ENCODE measurements at regions not wholly inside any gene's neighbourhood (a gene's known extent, or its start where the extent isn't known, plus 50 kb on each side); places are given as distances from the start of the nearest gene placed in this dataset.

- POLR2A ChIA-PET: no interaction called here
- Histone ChIP-seq H3K4me1 (ENCODE audit: control extremely low read depth in 1 of 4, control insufficient read depth in 4 of 4, insufficient read depth in 4 of 4, low read length in 3 of 4) (peaks cover 0 to 6% (median 3%) of the 10 kb centered on the region in 4 experiments), H3K36me3 (ENCODE audit: control insufficient read depth in 4 of 4, insufficient read depth in 4 of 4, low read length in 3 of 4) (no peaks in the 10 kb centered on the region), H3K9me3 (ENCODE audit: control extremely low read depth in 1 of 5, control insufficient read depth in 4 of 5, insufficient read depth in 2 of 5, low read depth in 1 of 5, low read length in 4 of 5) (no peaks in the 10 kb centered on the region), H3K4me3 (ENCODE audit: control insufficient read depth in 1 of 7, extremely low read depth in 1 of 7, insufficient read depth in 4 of 7, low read depth in 2 of 7, low read length in 6 of 7) (no peak overlapping the region), H3K27ac (ENCODE audit: insufficient read depth in 1 of 2, low read depth in 1 of 2, low read length in 2 of 2, poor library complexity in 1 of 2, severe bottlenecking in 2 of 2) (no peak overlapping the region), H3K27me3 (replicated peaks in 2 of 5; ENCODE audit: control insufficient read depth in 4 of 5, insufficient read depth in 5 of 5, low read length in 4 of 5) (no peaks in the 10 kb centered on the region)
- 100% methylated on average over 2 of the region's 4 CpGs for WGBS (ENCODE audit: insufficient coverage)
- DNase-seq: no peak
- CTCF ChIA-PET: no interaction called here
These were observed 272.7 kb downstream of the ALG10B start for GRCh38 chr12:38589306-38589632.

- ChIA-PET CTCF (interaction anchor here (0.9 kb wide), 1 partner anchor 9 kb away, joined by 4 read pairs; no protein-coding TSS in a partner anchor), POLR2A (interaction anchor here (1.1 kb wide), 1 partner anchor 15 kb away, joined by 3 read pairs; no protein-coding TSS in a partner anchor)
- H3K27me3 ChIP-seq (replicated peaks in 2 of 5; ENCODE audit: control insufficient read depth in 4 of 5, insufficient read depth in 5 of 5, low read length in 4 of 5): no peaks in the 10 kb centered on the region
- no peak for DNase-seq
- no peak overlapping the region for H3K4me3 ChIP-seq (ENCODE audit: control insufficient read depth in 1 of 7, extremely low read depth in 1 of 7, insufficient read depth in 4 of 7, low read depth in 2 of 7, low read length in 6 of 7)
- H3K9me3 ChIP-seq (ENCODE audit: control extremely low read depth in 1 of 5, control insufficient read depth in 4 of 5, insufficient read depth in 2 of 5, low read depth in 1 of 5, low read length in 4 of 5): peaks cover 0 to 10% (median 2%) of the 10 kb centered on the region in 5 experiments
- no peak overlapping the region for H3K27ac ChIP-seq (ENCODE audit: insufficient read depth in 1 of 2, low read depth in 1 of 2, low read length in 2 of 2, poor library complexity in 1 of 2, severe bottlenecking in 2 of 2)
- H3K4me1 ChIP-seq (ENCODE audit: control extremely low read depth in 1 of 4, control insufficient read depth in 4 of 4, insufficient read depth in 4 of 4, low read length in 3 of 4): no peaks in the 10 kb centered on the region
- H3K36me3 ChIP-seq (ENCODE audit: control insufficient read depth in 4 of 4, insufficient read depth in 4 of 4, low read length in 3 of 4): no peaks in the 10 kb centered on the region
These were observed 285.4 kb downstream of the ALG10B start for GRCh38 chr12:38601949-38602348.
